ENCODE measurements at regions not wholly inside any gene's neighbourhood (a gene's known extent, or its start where the extent isn't known, plus 50 kb on each side); places are given as distances from the start of the nearest gene placed in this dataset.

DNA sequence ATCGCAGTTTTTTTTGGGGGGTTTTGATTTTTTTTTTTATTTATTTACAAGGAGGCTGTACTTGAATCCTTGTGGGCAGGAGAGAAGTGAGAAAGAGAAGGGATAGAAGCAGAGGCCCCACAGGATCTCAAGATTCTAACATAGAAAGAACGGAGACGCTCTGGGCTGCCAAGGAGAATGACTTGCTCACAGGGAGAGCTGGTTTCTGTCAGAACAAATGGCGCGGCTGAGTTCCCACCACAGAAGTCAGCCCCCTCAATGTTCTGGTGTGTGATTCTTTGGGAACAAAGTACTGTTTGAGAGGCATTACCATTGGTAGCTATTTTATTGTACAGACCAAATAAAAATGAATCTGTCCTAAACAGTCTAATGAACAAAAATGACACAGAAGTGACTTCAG is 80.6 kb downstream of the ATXN3L start:
- Histone ChIP-seq H3K36me3 (ENCODE audit: control insufficient read depth in 2 of 2, insufficient read depth in 2 of 2, low read length in 1 of 2) (no peaks in the 10 kb centered on the region), H3K4me1 (ENCODE audit: control insufficient read depth in 2 of 2, insufficient read depth in 2 of 2, low read length in 2 of 2) (no peaks in the 10 kb centered on the region), H3K27me3 (ENCODE audit: control insufficient read depth in 2 of 2, insufficient read depth in 1 of 2, low read length in 1 of 2) (no peaks in the 10 kb centered on the region), H3K4me3 (ENCODE audit: low read length in 2 of 2) (no peak overlapping the region), H3K27ac (ENCODE audit: low read depth in 1 of 2, low read length in 1 of 2) (no peak overlapping the region), H3K9me3 (ENCODE audit: control insufficient read depth in 2 of 2, insufficient read depth in 1 of 2, low read length in 1 of 2) (no peaks in the 10 kb centered on the region)
- no peak for DNase-seq (ENCODE audit: low read depth in 6 of 9, low spot score in 9 of 9)
- 88% methylated on average over 5 of the region's 5 CpGs for WGBS

DNA sequence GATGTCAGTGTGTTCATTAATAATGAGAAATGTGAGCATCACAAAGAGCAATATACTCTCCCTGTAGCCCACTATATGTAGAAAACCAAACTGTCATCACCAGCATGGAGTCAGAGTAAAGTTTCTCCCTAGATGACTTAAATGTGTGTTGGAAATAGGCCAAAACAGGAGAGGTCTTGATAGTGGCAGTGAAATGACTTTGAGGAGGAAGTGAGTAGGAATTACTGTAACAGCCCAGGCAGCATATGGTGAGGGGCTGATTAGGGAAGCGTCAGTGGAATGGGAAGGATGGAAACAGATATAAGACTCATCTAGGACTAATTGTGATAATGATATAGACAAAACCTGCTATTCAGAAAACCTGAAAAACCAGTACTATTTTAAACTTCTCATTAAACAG is 83.9 kb downstream of the ATXN3L start:
- Histone ChIP-seq H3K36me3 (ENCODE audit: control insufficient read depth in 2 of 2, insufficient read depth in 2 of 2, low read length in 1 of 2) (no peaks in the 10 kb centered on the region), H3K4me1 (ENCODE audit: control insufficient read depth in 2 of 2, insufficient read depth in 2 of 2, low read length in 2 of 2) (no peaks in the 10 kb centered on the region), H3K27me3 (ENCODE audit: control insufficient read depth in 2 of 2, insufficient read depth in 1 of 2, low read length in 1 of 2) (no peaks in the 10 kb centered on the region), H3K27ac (ENCODE audit: low read depth in 1 of 2, low read length in 1 of 2) (no peak overlapping the region), H3K4me3 (ENCODE audit: low read length in 2 of 2) (no peak overlapping the region), H3K9me3 (ENCODE audit: control insufficient read depth in 2 of 2, insufficient read depth in 1 of 2, low read length in 1 of 2) (no peaks in the 10 kb centered on the region)
- DNase-seq (ENCODE audit: low read depth in 6 of 9, low spot score in 9 of 9): no peak
- 83% methylated on average over 1 of the region's 1 CpG for WGBS

DNA sequence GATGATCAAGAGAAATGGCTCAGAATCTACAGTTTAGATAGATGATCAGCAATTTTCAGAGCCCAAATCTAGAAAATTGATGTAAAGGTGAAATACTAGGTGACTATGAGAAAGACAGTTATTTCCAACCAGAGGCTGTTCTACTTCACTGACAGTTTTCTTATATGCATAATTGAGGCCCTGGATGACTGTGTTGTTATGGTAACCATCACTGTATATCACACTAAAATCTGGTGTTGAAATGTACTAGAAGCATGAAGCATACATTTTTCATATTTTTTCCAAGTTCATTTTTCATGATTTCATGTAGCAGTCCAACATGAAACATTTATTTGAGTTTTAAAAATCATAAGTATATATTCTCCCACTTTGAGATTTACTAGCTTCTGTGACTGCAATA is 87.4 kb downstream of the ATXN3L start:
- no peaks in the 10 kb centered on the region for H3K36me3 ChIP-seq (ENCODE audit: control insufficient read depth in 2 of 2, insufficient read depth in 2 of 2, low read length in 1 of 2)
- no peaks in the 10 kb centered on the region for H3K4me1 ChIP-seq (ENCODE audit: control insufficient read depth in 2 of 2, insufficient read depth in 2 of 2, low read length in 2 of 2)
- H3K9me3 ChIP-seq (ENCODE audit: control insufficient read depth in 2 of 2, insufficient read depth in 1 of 2, low read length in 1 of 2): no peaks in the 10 kb centered on the region
- DNase-seq (ENCODE audit: low read depth in 6 of 9, low spot score in 9 of 9): no peak
- H3K4me3 ChIP-seq (ENCODE audit: low read length in 2 of 2): no peak overlapping the region
- H3K27ac ChIP-seq (ENCODE audit: low read depth in 1 of 2, low read length in 1 of 2): no peak overlapping the region
- no peaks in the 10 kb centered on the region for H3K27me3 ChIP-seq (ENCODE audit: control insufficient read depth in 2 of 2, insufficient read depth in 1 of 2, low read length in 1 of 2)

DNA sequence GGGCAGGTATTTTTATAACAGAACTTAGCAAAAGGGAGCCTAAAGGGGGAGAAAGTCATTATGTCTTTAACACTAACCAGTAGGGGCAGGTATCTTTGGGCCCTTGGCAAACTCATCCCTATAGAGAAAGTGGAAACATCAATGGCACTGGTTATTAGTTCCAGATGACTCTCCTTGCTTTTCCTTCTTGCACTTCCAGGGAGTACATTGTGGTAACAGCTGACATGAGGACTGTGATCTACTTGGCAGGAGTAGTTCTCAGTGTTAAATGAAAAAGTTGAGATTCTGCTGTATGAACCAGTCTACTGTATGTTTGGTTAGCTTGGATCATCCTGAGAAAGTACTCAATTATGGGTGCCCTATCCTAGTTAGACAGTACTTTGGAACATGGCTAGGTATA is 93.6 kb downstream of the ATXN3L start:
- no peak for DNase-seq (ENCODE audit: low read depth in 6 of 9, low spot score in 9 of 9)
- Histone ChIP-seq H3K27me3 (ENCODE audit: control insufficient read depth in 2 of 2, insufficient read depth in 1 of 2, low read length in 1 of 2) (no peaks in the 10 kb centered on the region), H3K4me3 (ENCODE audit: low read length in 2 of 2) (no peak overlapping the region), H3K9me3 (ENCODE audit: control insufficient read depth in 2 of 2, insufficient read depth in 1 of 2, low read length in 1 of 2) (no peaks in the 10 kb centered on the region), H3K27ac (ENCODE audit: low read depth in 1 of 2, low read length in 1 of 2) (no peak overlapping the region), H3K36me3 (ENCODE audit: control insufficient read depth in 2 of 2, insufficient read depth in 2 of 2, low read length in 1 of 2) (no peaks in the 10 kb centered on the region), H3K4me1 (ENCODE audit: control insufficient read depth in 2 of 2, insufficient read depth in 2 of 2, low read length in 2 of 2) (no peaks in the 10 kb centered on the region)

DNA sequence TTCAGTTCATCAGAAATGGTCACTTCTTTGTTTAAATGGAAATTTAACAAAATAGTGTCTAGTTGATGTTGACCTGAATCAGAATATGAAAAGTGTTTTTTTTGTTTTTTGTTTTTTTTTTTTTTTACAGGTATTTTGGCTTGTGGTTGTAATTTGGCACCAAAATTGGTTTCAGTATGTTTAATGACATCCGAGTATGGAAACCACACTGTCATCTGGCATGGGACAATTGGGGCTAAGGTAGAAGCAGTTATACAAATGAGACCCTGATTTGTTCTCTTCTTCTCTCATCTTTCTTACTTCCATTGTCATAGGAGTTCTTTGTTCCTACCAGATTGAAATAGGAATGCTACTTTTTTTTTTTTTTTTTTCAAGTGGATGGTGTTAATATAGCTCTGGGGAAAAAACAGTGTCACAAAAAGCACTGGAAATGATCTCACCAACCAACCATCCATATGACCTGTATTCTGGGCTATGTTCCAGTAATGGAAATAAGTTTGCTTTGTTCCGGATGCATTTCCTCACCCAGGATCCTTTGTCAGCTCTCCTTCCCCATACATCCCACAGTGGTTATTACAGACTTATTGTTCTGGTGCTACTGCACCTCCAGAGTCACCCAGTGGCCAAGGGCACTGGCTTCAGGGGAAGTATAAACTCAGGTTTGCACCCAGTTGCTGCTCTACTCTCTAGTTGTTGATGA is 95.8 kb downstream of the ATXN3L start:
- Histone ChIP-seq H3K27me3 (ENCODE audit: control insufficient read depth in 2 of 2, insufficient read depth in 1 of 2, low read length in 1 of 2) (no peaks in the 10 kb centered on the region), H3K9me3 (ENCODE audit: control insufficient read depth in 2 of 2, insufficient read depth in 1 of 2, low read length in 1 of 2) (no peaks in the 10 kb centered on the region), H3K27ac (ENCODE audit: low read depth in 1 of 2, low read length in 1 of 2) (no peak overlapping the region), H3K4me3 (ENCODE audit: low read length in 2 of 2) (no peak overlapping the region), H3K36me3 (ENCODE audit: control insufficient read depth in 2 of 2, insufficient read depth in 2 of 2, low read length in 1 of 2) (no peaks in the 10 kb centered on the region), H3K4me1 (ENCODE audit: control insufficient read depth in 2 of 2, insufficient read depth in 2 of 2, low read length in 2 of 2) (no peaks in the 10 kb centered on the region)
- DNase-seq (ENCODE audit: low read depth in 6 of 9, low spot score in 9 of 9): no peak
- 60% methylated on average over 2 of the region's 2 CpGs for WGBS

DNA sequence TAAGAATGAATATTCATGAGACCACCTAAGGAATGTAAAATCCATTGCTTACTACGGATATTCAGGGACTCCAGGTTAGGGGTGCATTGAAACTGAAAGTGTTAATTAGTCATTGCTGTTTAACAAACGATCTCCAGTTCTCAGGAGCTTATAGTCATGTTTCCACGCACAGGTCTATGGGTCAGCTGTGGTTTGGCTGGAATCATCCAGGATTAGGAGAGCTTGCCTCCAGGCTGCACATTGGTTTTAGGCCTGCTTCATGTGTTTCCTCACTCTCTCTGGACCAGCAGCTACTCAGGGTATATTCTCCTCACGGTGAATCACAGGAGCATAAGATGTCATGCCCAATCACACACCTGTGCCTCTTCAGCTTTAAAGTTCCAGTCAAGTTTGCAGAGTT is 98.9 kb downstream of the ATXN3L start:
- no peaks in the 10 kb centered on the region for H3K4me1 ChIP-seq (ENCODE audit: control insufficient read depth in 2 of 2, insufficient read depth in 2 of 2, low read length in 2 of 2)
- no peak overlapping the region for H3K27ac ChIP-seq (ENCODE audit: low read depth in 1 of 2, low read length in 1 of 2)
- no peak overlapping the region for H3K4me3 ChIP-seq (ENCODE audit: low read length in 2 of 2)
- no peaks in the 10 kb centered on the region for H3K27me3 ChIP-seq (ENCODE audit: control insufficient read depth in 2 of 2, insufficient read depth in 1 of 2, low read length in 1 of 2)
- 85% methylated on average over 4 of the region's 4 CpGs for WGBS
- H3K9me3 ChIP-seq (ENCODE audit: control insufficient read depth in 2 of 2, insufficient read depth in 1 of 2, low read length in 1 of 2): no peaks in the 10 kb centered on the region
- H3K36me3 ChIP-seq (ENCODE audit: control insufficient read depth in 2 of 2, insufficient read depth in 2 of 2, low read length in 1 of 2): no peaks in the 10 kb centered on the region
- DNase-seq (ENCODE audit: low read depth in 6 of 9, low spot score in 9 of 9): no peak

DNA sequence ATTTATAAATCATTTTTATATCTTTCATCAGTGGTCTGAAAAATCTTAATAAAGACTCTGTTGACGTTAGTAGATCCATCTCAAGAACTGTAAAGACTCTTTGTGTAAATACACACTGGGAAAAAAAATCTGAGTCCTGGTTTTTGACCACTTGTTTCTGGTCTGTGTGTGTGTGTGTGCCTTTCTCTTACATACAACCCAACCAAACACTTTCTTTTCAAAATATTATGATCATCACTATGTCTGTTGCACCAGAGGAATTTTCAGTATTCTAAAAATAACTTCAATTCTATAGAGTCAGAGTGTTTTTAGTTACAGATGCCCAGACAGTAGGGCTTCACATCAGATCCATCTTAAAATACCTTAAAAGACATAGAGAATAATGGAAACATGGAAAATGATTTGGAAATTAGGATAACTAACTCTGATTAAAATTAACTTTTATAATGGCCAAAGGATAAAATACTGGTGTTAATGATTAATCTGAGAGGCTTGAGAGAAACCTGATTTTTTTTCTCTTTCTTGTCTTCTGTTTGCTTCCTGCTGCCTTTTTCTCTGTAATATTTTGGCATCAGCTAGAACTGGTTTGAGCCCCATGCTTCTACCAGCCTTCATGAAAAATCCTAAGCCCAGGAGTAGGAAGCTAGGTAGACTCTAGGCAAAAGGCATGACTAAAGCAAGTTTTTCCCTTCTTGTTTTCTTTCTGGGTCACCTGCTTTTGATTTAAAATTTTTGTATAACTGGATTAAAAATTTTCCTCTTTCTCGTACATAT is 99.7 kb downstream of the ATXN3L start:
- no peak for DNase-seq (ENCODE audit: low read depth in 6 of 9, low spot score in 9 of 9)
- H3K27me3 ChIP-seq (ENCODE audit: control insufficient read depth in 2 of 2, insufficient read depth in 1 of 2, low read length in 1 of 2): no peaks in the 10 kb centered on the region
- H3K27ac ChIP-seq (ENCODE audit: low read depth in 1 of 2, low read length in 1 of 2): no peak overlapping the region
- no peaks in the 10 kb centered on the region for H3K4me1 ChIP-seq (ENCODE audit: control insufficient read depth in 2 of 2, insufficient read depth in 2 of 2, low read length in 2 of 2)
- no peaks in the 10 kb centered on the region for H3K36me3 ChIP-seq (ENCODE audit: control insufficient read depth in 2 of 2, insufficient read depth in 2 of 2, low read length in 1 of 2)
- H3K9me3 ChIP-seq (ENCODE audit: control insufficient read depth in 2 of 2, insufficient read depth in 1 of 2, low read length in 1 of 2): no peaks in the 10 kb centered on the region
- no peak overlapping the region for H3K4me3 ChIP-seq (ENCODE audit: low read length in 2 of 2)
- 98% methylated on average over 2 of the region's 2 CpGs for WGBS

DNA sequence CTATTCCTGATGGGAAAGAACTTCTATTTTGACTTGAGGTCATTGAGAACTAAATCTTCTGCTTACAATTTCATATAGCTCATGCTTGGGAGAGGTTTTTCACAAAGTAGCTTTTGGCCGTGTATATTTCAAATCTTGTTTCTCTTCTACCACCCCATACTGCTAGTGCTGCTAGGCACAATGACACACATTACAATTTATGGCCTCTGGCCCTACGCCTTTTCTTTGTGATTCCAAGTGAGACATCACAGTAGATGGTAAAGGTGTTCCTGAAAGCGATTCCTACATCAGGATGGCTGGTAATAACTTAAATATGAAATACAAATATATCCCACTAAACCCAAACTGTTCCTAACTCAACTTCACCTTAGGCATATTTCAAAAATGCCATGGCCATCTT is 101.1 kb downstream of the ATXN3L start:
- H3K4me1 ChIP-seq (ENCODE audit: control insufficient read depth in 2 of 2, insufficient read depth in 2 of 2, low read length in 2 of 2): no peaks in the 10 kb centered on the region
- H3K4me3 ChIP-seq (ENCODE audit: low read length in 2 of 2): no peak overlapping the region
- H3K36me3 ChIP-seq (ENCODE audit: control insufficient read depth in 2 of 2, insufficient read depth in 2 of 2, low read length in 1 of 2): no peaks in the 10 kb centered on the region
- H3K27me3 ChIP-seq (ENCODE audit: control insufficient read depth in 2 of 2, insufficient read depth in 1 of 2, low read length in 1 of 2): no peaks in the 10 kb centered on the region
- no peak for DNase-seq (ENCODE audit: low read depth in 6 of 9, low spot score in 9 of 9)
- H3K9me3 ChIP-seq (ENCODE audit: control insufficient read depth in 2 of 2, insufficient read depth in 1 of 2, low read length in 1 of 2): no peaks in the 10 kb centered on the region
- no peak overlapping the region for H3K27ac ChIP-seq (ENCODE audit: low read depth in 1 of 2, low read length in 1 of 2)
- WGBS: over 99% methylated on average over 3 of the region's 3 CpGs

DNA sequence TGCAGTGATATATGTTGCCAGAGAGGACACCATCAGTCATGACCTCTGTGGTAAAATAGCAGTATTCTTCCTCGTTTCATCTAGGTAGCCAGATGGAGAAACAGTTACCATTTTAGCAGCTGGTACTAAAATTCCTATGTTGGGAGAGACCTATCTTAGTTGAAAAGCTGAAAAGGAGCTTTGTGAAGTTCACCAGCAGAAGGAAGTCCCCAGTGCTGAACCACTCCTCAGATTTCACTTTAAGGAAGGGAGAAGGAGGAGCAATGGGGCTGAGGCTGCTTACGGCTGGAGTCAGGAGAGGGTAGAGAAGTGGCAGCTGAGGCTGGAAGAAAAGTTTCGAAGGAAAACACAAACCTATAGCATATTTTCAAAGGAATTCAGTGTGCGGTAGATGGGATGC is 103.7 kb downstream of the ATXN3L start:
- no peak for DNase-seq (ENCODE audit: low read depth in 6 of 9, low spot score in 9 of 9)
- H3K4me1 ChIP-seq (ENCODE audit: control insufficient read depth in 2 of 2, insufficient read depth in 2 of 2, low read length in 2 of 2): no peaks in the 10 kb centered on the region
- WGBS: 96% methylated on average over 4 of the region's 4 CpGs
- H3K36me3 ChIP-seq (ENCODE audit: control insufficient read depth in 2 of 2, insufficient read depth in 2 of 2, low read length in 1 of 2): no peaks in the 10 kb centered on the region
- no peaks in the 10 kb centered on the region for H3K27me3 ChIP-seq (ENCODE audit: control insufficient read depth in 2 of 2, insufficient read depth in 1 of 2, low read length in 1 of 2)
- H3K9me3 ChIP-seq (ENCODE audit: control insufficient read depth in 2 of 2, insufficient read depth in 1 of 2, low read length in 1 of 2): no peaks in the 10 kb centered on the region
- H3K4me3 ChIP-seq (ENCODE audit: low read length in 2 of 2): no peak overlapping the region
- no peak overlapping the region for H3K27ac ChIP-seq (ENCODE audit: low read depth in 1 of 2, low read length in 1 of 2)

Data from thymus (tissue), 11 donors.